GM19351 (cell line): ENCODE measurements at regions not wholly inside any gene's neighbourhood (a gene's known extent, or its start where the extent isn't known, plus 50 kb on each side); places are given as distances from the start of the nearest gene placed in this dataset.

Source experiments
- ATAC-seq: cut with Tn5 transposase; IDR thresholded peaks from one replicate; pipeline ENCODE4 v1.9.1; 2021; ENCODE audit warnings: mild to moderate bottlenecking, moderate library complexity; ENCODE audit not compliant: unreplicated experiment

DNA sequence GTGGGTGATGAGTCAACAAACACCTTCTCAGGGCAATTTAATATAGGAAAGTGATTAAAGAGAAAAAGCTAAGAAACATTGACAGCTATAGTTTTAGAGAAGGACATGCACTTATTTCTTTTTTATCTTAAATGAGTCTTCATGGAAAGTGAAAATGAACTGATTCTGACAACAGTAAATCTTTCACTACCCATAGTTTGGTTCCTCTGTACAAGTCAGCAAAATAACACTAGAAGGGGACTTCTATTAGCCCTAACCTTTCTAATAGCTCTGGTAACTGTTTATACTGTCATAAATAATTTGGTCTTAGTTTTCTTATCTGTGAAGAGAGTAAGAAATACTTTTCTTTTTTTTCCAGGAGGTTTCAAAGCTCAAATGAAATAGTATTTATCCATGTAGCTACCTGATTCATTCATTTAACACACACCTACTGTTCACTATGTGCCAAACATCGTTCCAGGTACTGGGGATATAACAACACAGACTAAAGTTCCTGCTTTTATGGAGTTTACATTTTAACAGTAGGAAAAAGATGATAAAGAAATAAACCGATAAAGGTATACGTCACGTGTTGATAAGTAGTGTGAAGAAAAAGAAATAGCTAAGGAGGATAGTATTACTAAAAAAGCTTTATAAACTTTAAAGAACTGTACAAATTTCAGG, 148.2 kb downstream of the PCSK1 start:
- ATAC-seq: no peak

DNA sequence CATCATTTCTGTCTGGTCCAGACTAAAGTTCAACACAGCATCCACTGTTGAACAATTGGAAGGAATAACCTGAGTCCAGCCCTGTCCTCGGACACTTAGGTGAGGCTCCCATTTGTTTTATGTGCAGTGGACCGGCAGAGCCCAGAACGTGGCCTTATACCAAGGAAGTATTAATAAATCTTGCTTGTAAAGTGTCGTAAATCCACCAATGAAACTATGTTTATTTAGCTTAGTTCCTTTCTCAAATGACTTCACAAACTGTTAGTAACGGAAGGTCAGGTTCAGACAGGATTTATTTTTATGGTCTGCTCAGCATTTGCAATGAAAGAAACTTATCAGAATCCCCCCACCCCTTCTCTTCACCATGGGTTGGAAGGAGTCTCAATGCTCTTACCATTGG, 149.5 kb downstream of the PCSK1 start:
- no peak for ATAC-seq

GRCh38 chr5:96282020-96282419, 151.0 kb downstream of the PCSK1 start:
- no peak for ATAC-seq

DNA sequence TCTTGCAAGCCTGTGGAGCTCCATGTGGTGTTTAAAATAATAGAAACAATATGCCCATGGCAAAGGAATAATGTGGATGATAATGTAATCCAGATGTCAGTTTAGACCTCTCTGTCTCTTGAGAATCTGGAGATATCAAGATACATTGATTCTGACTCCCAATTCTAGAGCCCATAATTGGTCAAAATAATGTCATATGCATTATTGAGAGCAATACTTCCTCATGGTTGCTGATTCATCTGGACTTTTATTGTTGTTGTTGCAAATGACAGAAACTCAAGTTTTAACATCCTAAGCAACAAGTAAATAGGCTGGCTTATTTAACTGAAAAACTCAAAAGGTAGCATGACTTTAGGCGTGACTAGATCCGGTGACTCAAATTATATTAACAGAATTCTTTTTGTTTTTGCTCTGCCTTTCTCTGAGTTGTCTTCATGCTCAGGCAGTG, 152.1 kb downstream of the PCSK1 start:
- no peak for ATAC-seq

GRCh38 chr5:96279801-96280542, 153.1 kb downstream of the PCSK1 start:
- peak; percentile 95 for ATAC-seq

DNA sequence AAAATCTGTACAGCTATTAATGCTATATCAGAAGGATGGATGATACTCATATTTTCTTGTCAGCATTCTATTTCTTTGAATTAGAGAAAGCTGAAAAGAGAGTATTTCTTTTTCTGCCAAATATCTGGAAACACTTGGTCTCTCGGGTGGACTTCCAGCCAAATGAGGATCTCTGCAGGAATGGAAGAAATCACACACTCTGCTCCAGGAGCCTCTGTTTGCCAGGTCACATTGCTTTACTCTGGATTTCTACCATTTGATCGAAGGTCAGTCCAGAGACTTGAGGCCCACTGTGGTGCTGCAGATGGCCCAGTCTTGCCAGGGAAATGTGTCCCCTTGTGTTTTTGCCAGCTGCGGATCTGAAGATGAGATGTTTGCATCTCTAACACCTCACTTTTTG, 154.1 kb downstream of the PCSK1 start:
- no peak for ATAC-seq

DNA sequence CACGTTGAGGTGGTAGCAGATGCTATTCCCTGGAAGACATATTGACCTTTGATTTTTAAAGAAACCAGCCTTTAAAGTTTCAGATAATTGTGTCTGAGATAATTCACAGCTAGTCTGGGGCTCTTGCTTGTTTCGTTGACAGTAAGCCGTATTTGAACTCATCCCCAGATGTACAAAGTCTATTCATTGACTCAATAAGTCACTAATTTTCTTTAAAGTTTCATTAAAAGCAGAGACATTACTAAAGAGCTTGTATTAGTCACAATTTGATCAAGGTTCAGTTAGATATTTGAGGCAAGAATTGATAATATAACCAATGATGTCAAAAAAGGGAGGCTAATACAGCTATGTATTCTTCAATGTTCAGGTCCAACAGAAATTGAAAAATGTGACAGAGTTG, 158.0 kb downstream of the PCSK1 start:
- no peak for ATAC-seq

DNA sequence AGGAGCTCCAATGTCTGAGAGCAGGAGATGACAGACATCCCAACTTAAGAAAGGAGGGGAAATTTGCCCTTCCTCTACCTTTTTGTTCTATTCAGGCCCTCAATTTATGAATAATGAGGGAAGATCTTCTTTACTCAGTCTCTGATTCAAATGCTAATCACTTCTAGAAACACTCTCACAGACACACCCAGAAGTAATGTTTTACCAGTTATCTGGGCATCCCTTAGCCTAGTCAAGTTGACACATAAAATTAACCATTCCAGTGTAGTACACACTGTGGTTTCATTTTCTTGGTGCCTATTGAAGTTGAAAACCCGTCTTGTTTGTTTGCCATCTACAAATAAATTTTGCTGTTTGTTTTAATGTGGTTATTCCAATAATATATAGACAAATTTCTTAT, 167.6 kb downstream of the PCSK1 start:
- no peak for ATAC-seq

- ATAC-seq: no peak
Measured at GRCh38 chr5:96264047-96264446, 169.0 kb downstream of the PCSK1 start.

DNA sequence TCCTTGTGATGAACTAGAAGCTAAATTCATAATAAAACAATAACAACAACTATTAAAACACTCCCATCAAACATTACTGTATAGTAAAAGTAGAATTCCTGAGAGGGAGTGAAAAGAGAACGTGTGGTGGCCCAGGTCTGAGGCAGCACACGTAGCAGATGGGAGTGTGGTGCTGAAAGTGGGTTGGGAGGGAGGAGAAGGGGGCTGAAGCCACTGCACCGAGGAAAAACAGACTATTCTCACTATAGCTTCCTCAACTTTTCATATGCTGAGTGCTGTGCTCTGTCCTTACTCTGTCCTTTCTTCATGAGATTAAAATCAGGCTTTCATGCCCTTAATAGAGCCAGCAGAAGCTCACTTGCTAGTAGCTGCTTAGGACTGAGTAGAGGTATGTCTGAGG, 170.9 kb downstream of the PCSK1 start:
- no peak for ATAC-seq

GRCh38 chr5:96260009-96260408, 173.0 kb downstream of the PCSK1 start:
- no peak for ATAC-seq

DNA sequence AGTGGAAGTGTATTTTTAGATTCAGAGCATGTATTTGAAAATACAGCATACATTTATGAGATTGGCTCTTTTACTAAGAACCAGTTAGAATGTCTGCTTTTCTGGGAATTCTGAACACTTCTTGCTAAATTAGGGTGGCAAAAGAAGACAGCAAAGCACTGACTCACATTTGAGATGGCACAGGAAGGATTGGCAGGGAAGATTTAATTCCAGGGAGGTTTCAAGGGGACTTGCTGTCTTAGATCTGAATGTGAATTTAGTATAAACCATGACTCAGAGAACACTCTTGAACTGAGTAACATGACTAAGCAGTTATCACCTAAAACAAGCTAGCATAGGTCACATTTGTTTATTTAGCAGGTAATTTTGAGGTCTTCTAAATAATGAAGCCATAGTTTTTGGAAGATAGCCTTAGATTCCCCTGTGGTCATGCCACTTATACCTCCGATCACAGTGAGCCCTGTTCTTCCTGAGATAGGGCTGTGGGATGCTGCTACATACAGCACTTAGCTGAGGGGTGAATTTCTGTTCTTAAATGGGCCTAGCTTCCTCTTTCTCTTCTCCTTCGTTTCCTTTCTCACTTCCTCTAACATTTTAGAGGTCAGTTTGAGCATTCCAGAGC, 173.8 kb downstream of the PCSK1 start:
- peak; percentile 57 for ATAC-seq

GRCh38 chr5:96258692-96259091, 174.4 kb downstream of the PCSK1 start:
- ATAC-seq: no peak

DNA sequence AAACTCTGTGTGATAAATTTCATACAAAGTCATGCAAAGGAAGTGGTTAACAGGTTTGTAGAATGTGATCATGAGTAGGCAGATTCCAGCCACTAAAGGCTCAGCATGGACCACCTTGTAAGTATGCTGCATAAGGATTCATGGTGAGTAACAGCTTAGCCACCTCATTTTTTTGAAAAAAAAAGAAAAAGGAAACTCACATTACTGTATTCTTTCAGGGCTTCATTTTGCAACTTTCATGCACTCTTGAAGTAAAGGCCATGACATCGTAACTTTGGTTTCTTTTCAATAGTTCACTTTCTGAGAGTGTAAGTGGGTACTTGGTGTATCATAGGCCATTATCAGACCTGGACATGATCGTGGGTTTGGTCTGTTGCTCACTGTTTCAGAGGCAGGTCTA, 175.1 kb downstream of the PCSK1 start:
- ATAC-seq: no peak

DNA sequence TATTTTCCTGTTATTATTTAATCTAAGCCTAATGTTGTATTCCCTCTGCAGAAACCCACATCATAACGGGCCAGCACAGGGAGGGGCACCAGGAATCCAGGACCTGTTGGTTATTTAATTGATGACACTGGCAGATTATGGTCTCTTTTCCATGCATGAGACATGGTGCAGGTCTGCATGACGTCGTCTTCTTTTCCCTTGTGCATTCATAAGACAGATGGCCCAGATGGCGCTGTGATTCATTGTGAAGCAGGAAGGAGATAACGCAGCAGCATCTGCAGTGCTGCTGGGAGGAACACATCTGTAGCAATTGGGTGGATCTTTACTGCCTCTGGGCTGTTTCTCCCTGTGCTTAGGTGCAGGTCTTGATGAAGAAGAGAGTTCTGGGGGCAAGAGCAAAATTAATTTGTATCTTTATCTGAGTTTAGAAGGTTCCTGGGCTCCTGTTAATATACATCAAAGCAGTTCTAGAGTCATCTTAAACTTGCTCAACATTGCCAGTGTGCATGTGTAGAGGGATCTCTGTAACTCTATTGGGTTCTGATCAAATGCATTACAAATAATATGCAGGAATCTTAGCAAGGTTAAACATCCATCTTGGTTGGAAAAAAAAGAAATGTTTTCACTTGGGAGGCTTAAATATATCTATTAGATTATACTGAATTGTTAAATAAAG, 176.1 kb downstream of the PCSK1 start:
- peak; percentile 78 for ATAC-seq

- no peak for ATAC-seq
Measured at GRCh38 chr5:96254980-96255691, 177.9 kb downstream of the PCSK1 start.

DNA sequence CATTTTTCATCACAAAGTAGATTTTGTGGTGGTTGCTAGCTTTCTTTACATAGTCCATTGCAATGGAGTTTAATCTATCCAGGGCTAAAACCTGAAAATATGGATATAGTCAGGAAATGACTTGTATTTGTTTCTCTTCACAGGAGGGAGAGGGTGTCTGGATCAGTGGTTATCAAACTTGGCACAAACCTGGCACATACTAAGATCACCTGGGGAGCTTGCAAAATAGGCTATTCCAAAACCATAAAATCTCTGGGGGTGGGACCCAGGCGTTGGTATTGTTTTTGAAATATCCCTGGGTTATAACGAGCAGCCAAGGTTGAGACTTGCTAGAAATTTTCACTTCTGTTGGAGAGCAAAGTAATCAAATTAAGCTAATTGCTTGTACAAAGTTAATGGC, 179.9 kb downstream of the PCSK1 start:
- no peak for ATAC-seq

DNA sequence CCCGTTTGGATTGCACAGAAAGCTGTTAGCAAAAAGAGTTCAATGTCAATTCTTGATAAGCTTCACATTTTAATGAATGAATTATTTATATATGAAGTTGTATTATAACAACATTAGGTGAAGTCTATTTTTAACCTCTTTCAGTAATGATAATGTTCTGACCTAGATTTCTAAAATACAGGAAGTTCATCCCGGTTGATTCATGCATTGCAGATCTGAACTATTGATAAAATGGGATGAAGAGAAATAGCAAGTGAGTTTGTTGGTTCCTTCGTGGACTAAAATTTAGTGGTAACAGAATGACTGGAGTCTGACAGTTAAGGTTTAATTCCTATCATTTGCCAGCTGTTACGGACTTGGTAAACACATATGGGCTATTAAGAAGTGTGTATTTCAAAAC, 180.5 kb downstream of the PCSK1 start:
- no peak for ATAC-seq

- ATAC-seq: no peak
Measured at GRCh38 chr5:96250782-96251181, 182.3 kb downstream of the PCSK1 start.

DNA sequence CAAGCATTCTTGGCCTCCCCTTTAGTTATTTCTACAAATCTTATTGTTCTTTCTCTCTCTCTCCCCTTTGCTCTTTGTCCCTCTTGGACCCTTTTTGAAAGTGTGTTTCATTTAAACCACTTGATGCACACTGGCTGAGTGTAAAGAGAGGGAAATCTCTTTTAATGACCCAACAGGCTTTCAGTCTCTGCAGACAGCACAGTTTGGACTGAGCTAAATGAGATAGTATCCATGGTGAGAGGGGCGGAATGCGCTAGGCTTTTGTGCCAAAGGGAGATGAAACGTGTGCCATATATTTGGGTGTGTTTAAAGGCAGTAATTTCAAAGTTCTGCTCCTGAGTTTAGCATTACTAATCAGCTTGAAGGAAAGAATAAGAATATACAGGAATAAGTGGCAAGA, 184.9 kb downstream of the PCSK1 start:
- ATAC-seq: no peak

- ATAC-seq: no peak
Measured at GRCh38 chr5:96247708-96248107, 185.3 kb downstream of the PCSK1 start.
